Endothelial cell of umbilical vein (primary cell): ENCODE measurements at regions not wholly inside any gene's neighbourhood (a gene's known extent, or its start where the extent isn't known, plus 50 kb on each side); places are given as distances from the start of the nearest gene placed in this dataset.

ENCODE experiments used
- BruUV-seq: library from RNA; stranded (reverse); fragments of 400-500 nt; replicated peaks from 2 replicates; lab custom pipeline; 2021; lab: Mats Ljungman, UMichigan
- CTCF ChIA-PET: fragments of 300-600, 350-600 bp; sonication (Branson Sonifier 250); formaldehyde crosslinking; loops from one replicate; lab custom pipeline; 2021; ENCODE audit warnings: antibody characterized with exemption, inconsistent platforms; lab: Charles Lee
- POLR2A ChIA-PET: fragments of 300-600, 350-600 bp; sonication (Branson Sonifier 250); formaldehyde crosslinking; loops from one replicate; lab custom pipeline; 2021; ENCODE audit warnings: antibody characterized with exemption, inconsistent platforms; lab: Charles Lee
- DNase-seq: peaks from one replicate; pipeline ENCODE4 v3.0.0-alpha.2; 2011; ENCODE audit warnings: low read depth, low spot score
- FAIRE-seq: peaks from 2 replicates; lab custom pipeline; 2011; peaks lifted over from hg19 to GRCh38; lab: Jason Lieb, UNC
- H2AFZ ChIP-seq: 2 replicates; pipeline ENCODE4 v1.6.0; 2012; ENCODE audit warnings: low read depth, low read length, control low read depth, inconsistent platforms
- H3K27ac ChIP-seq: 2 replicates; pipeline ENCODE4 v1.5.1; 2011; ENCODE audit warnings: low read depth, mild to moderate bottlenecking, control low read depth, low read length, moderate library complexity; ENCODE audit not compliant: insufficient read depth
- H3K27me3 ChIP-seq, 2 experiments: 2 replicates each; pipeline versions ENCODE4 v1.6.0 to v1.6.1; 2011; ENCODE audit warnings: low read length in 2 of 2, mixed read lengths in 1 of 2; ENCODE audit not compliant: control insufficient read depth in 2 of 2, insufficient read depth in 2 of 2
- H3K36me3 ChIP-seq, 2 experiments: 2 replicates in 1 of 2; 3 replicates in 1 of 2; pipeline ENCODE4 v1.5.1; 2011; ENCODE audit warnings: low read length in 2 of 2, mild to moderate bottlenecking in 1 of 2, moderate library complexity in 1 of 2; ENCODE audit not compliant: control insufficient read depth in 2 of 2, insufficient read depth in 2 of 2; ENCODE audit errors: extremely low read depth in 1 of 2
- H3K4me1 ChIP-seq: 3 replicates; pipeline ENCODE4 v1.5.1; 2011; ENCODE audit warnings: mild to moderate bottlenecking, low read length; ENCODE audit not compliant: control insufficient read depth, insufficient read depth; ENCODE audit errors: extremely low read depth
- H3K4me2 ChIP-seq: 2 replicates; pipeline ENCODE4 v1.6.1; 2011; ENCODE audit warnings: low read length, control low read depth, mixed read lengths; ENCODE audit not compliant: insufficient read depth
- H3K4me3 ChIP-seq, 3 experiments: fragments of 200-600 bp in 1 of 3; sonication (generic), shearing (Covaris generic) in 1 of 3; replicated peaks in 1 of 3; 2 replicates each; pipeline ENCODE4 v1.5.1; 2011 to 2016; ENCODE audit warnings: control low read depth in 3 of 3, low read length in 3 of 3, mild to moderate bottlenecking in 2 of 3, inconsistent platforms in 1 of 3, low read depth in 1 of 3, moderate library complexity in 1 of 3; ENCODE audit not compliant: insufficient read depth in 1 of 3
- H3K79me2 ChIP-seq: 2 replicates; pipeline ENCODE4 v1.6.0; 2012; ENCODE audit warnings: low read length, inconsistent platforms; ENCODE audit not compliant: control insufficient read depth, insufficient read depth
- H3K9ac ChIP-seq: replicated peaks from 2 replicates; pipeline ENCODE3; 2011; ENCODE audit warnings: low read length, control low read depth; ENCODE audit not compliant: insufficient read depth; ENCODE audit errors: extremely low read depth
- H3K9me1 ChIP-seq: replicated peaks from 3 replicates; pipeline ENCODE4 v1.6.0; 2011; ENCODE audit warnings: mild to moderate bottlenecking, low read length; ENCODE audit not compliant: control insufficient read depth, insufficient read depth; ENCODE audit errors: extremely low read depth
- H3K9me3 ChIP-seq: replicated peaks from 2 replicates; pipeline ENCODE4 v1.5.1; 2012; ENCODE audit warnings: low read length, inconsistent platforms; ENCODE audit not compliant: control insufficient read depth, insufficient read depth
- H4K20me1 ChIP-seq: replicated peaks from 2 replicates; pipeline ENCODE3; 2011; ENCODE audit warnings: mild to moderate bottlenecking, low read length; ENCODE audit not compliant: control insufficient read depth, insufficient read depth; ENCODE audit errors: extremely low read depth
- CTCF ChIP-seq, 2 donors: IDR thresholded peaks; 1 replicate in 1 of 2; 2 replicates in 1 of 2; pipeline ENCODE4 v1.5.1; 2011; ENCODE audit warnings: low read length in 2 of 2, mild to moderate bottlenecking in 2 of 2, moderate library complexity in 2 of 2, control low read depth in 1 of 2, inconsistent platforms in 1 of 2, low read depth in 1 of 2; ENCODE audit not compliant: insufficient read depth in 1 of 2; ENCODE audit errors: extremely low read depth in 1 of 2
- EZH2 ChIP-seq: IDR thresholded peaks from 2 replicates; pipeline ENCODE4 v1.6.1; 2012; ENCODE audit warnings: borderline replicate concordance, low read depth, mild to moderate bottlenecking, moderate library complexity, low read length, inconsistent platforms; ENCODE audit not compliant: severe bottlenecking
- FOS ChIP-seq: IDR thresholded peaks from 2 replicates; pipeline ENCODE4 v1.6.1; 2011; ENCODE audit warnings: mild to moderate bottlenecking, low read length, moderate library complexity, borderline replicate concordance; ENCODE audit not compliant: insufficient read depth
- GATA2 ChIP-seq: IDR thresholded peaks from 2 replicates; pipeline ENCODE4 v1.7.0; 2011; ENCODE audit warnings: low read depth, mild to moderate bottlenecking, moderate library complexity, mixed read lengths, low read length; ENCODE audit not compliant: insufficient read length, insufficient read depth
- JUN ChIP-seq: IDR thresholded peaks from 2 replicates; pipeline ENCODE4 v1.6.1; 2011; ENCODE audit warnings: borderline replicate concordance, low read depth; ENCODE audit not compliant: insufficient read length, insufficient read depth
- MAX ChIP-seq: IDR thresholded peaks from 2 replicates; pipeline ENCODE4 v1.6.1; 2011; ENCODE audit not compliant: insufficient read depth, insufficient read length
- MYC ChIP-seq: IDR thresholded peaks from one replicate; pipeline ENCODE4 v1.6.1; 2011; ENCODE audit warnings: mild to moderate bottlenecking, low read depth, low read length
- POLR2A ChIP-seq: IDR thresholded peaks from 2 replicates; pipeline ENCODE4 v1.6.1; 2012; ENCODE audit warnings: low read depth, mild to moderate bottlenecking, control low read depth, low read length
- POLR2AphosphoS5 ChIP-seq: IDR thresholded peaks from 2 replicates; pipeline ENCODE4 v1.6.1; 2012; ENCODE audit warnings: low read depth, mild to moderate bottlenecking, control low read depth, low read length, moderate library complexity; ENCODE audit not compliant: insufficient read depth
- dilution Hi-C: fragments of 300-500 bp; cut with MboI; formaldehyde crosslinking; loops from one replicate; pipeline ENCODE4 v1.15.0; 2019; ENCODE audit warnings: low sequenced_read_pairs; ENCODE audit not compliant: extremely low pct_ligation_motif_present
- intact Hi-C: fragments of 100-400 bp; cut with micrococcal nuclease; formaldehyde crosslinking; loops from one replicate; pipeline ENCODE4 v1.10.0; 2022

GRCh38 chr17:73819440-73820395 lies 175.5 kb upstream of the SDK2 start:
- H3K27ac ChIP-seq, result no peak overlapping the region
- no peak overlapping the region for H3K4me3 ChIP-seq
- H3K4me2 ChIP-seq, result no peak overlapping the region
- H2AFZ ChIP-seq, result no peak overlapping the region
- TF ChIP-seq MAX (no peak), POLR2AphosphoS5 (no peak), FOS (no peak), POLR2A (no peak), GATA2 (no peak), CTCF (IDR thresholded peaks at IDR 0.05; ENCODE audit: extremely low read depth in 1 of 2, insufficient read depth in 1 of 2, low read depth in 1 of 2, low read length in 2 of 2) (no peak), MYC (no peak), EZH2 (no peak), JUN (no peak)
- no peak for FAIRE-seq
- no peaks in the 10 kb centered on the region for H3K79me2 ChIP-seq
- H3K9ac ChIP-seq, result no peak overlapping the region
- no peaks in the 10 kb centered on the region for H3K36me3 ChIP-seq
- no TSS peak for BruUV-seq
- dilution Hi-C loops, result no loop called here
- H3K27me3 ChIP-seq, result no peaks in the 10 kb centered on the region
- H3K9me3 ChIP-seq, result no peaks in the 10 kb centered on the region
- H3K9me1 ChIP-seq, result no peaks in the 10 kb centered on the region
- no peak for DNase-seq
- no peaks in the 10 kb centered on the region for H3K4me1 ChIP-seq
- CTCF ChIA-PET, result no interaction called here
- no peaks in the 10 kb centered on the region for H4K20me1 ChIP-seq
- POLR2A ChIA-PET, result no interaction called here
- intact Hi-C loops, result no loop called here
